Uterus (tissue), 3 donors: ENCODE measurements at regions not wholly inside any gene's neighbourhood (a gene's known extent, or its start where the extent isn't known, plus 50 kb on each side); places are given as distances from the start of the nearest gene placed in this dataset.

Experiments used
- DNase-seq, 2 donors: peaks; one replicate each; pipeline ENCODE4 v3.0.0-alpha.2; 2019 to 2020
- H3K27ac ChIP-seq, 2 donors: fragments of 200-600 bp; sonication (generic); 1 replicate in 1 of 2; 2 replicates in 1 of 2; pipeline ENCODE4 v1.5.1; 2016 to 2018
- H3K27me3 ChIP-seq, 2 donors: fragments of 200-600 bp; sonication (generic); one replicate each; pipeline ENCODE4 v1.5.1; 2018 to 2019; ENCODE audit warnings: control low read depth in 1 of 2
- H3K36me3 ChIP-seq, 2 donors: fragments of 200-600 bp; sonication (generic); one replicate each; pipeline ENCODE4 v1.5.1; 2019; ENCODE audit warnings: control low read depth in 1 of 2
- H3K4me1 ChIP-seq, 2 donors: fragments of 200-600 bp; sonication (generic); one replicate each; pipeline ENCODE4 v1.5.1; 2018 to 2019; ENCODE audit warnings: control low read depth in 1 of 2
- H3K4me3 ChIP-seq, 2 donors: fragments of 200-600 bp; sonication (generic); 1 replicate in 1 of 2; 2 replicates in 1 of 2; pipeline ENCODE4 v1.5.1; 2018 to 2019; ENCODE audit warnings: mild to moderate bottlenecking in 1 of 2
- H3K9me3 ChIP-seq, 2 donors: fragments of 200-600 bp; sonication (generic); one replicate each; pipeline ENCODE4 v1.5.1; 2019; ENCODE audit warnings: control low read depth in 1 of 2
- POLR2A ChIP-seq, 2 donors: fragments of 450-650 bp; IDR thresholded peaks; one replicate each; pipeline ENCODE4 v1.6.1; 2016; ENCODE audit warnings: antibody characterized with exemption in 2 of 2, mild to moderate bottlenecking in 1 of 2, moderate library complexity in 1 of 2
- intact Hi-C: fragments of 100-400 bp; cut with DNase I; formaldehyde crosslinking; loops from one replicate; pipeline ENCODE4 v1.15.1; 2023; ENCODE audit warnings: low total_unique reads
- TF ChIP-seq, protein P1 (sequence below), 4 experiments: fragments of 200-600 bp in 2 of 4; fragments of 450-650 bp in 2 of 4; sonication (generic) in 2 of 4; IDR thresholded peaks; one replicate each; pipeline ENCODE4 v1.5.1; 2016 to 2019; ENCODE audit warnings: antibody characterized with exemption in 4 of 4, mild to moderate bottlenecking in 2 of 4, moderate library complexity in 1 of 4
- donor health status: DM: yes; HTN: yes; CAD: no.

DNA sequence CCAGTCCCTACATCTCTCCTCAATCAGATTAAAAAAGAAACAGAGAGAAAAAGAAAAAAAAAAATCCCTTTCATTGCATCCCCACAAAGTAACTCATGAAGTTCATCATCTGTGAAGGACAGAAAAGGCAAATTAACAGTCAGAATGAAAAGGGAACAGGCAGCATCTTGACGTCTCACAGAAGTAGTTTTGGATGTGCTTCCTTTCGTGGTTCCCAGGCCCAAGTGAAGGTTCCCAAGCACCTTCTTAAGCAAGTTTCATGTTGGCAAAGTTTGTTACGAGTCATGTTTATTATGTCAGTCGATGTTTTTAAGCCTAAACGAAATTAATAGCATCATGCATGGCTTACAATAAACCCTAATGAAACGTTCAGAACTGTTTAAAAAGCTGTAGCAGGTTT is 475.2 kb downstream of the SETD4 start:
- H3K9me3 ChIP-seq = no peaks in the 10 kb centered on the region
- no peaks in the 10 kb centered on the region for H3K27me3 ChIP-seq
- intact Hi-C loops = no loop called here
- no peak for DNase-seq
- no peak overlapping the region for H3K27ac ChIP-seq
- no peak overlapping the region for H3K4me3 ChIP-seq
- H3K4me1 ChIP-seq = no peaks in the 10 kb centered on the region
- no peaks in the 10 kb centered on the region for H3K36me3 ChIP-seq
- TF ChIP-seq, protein P1, sequence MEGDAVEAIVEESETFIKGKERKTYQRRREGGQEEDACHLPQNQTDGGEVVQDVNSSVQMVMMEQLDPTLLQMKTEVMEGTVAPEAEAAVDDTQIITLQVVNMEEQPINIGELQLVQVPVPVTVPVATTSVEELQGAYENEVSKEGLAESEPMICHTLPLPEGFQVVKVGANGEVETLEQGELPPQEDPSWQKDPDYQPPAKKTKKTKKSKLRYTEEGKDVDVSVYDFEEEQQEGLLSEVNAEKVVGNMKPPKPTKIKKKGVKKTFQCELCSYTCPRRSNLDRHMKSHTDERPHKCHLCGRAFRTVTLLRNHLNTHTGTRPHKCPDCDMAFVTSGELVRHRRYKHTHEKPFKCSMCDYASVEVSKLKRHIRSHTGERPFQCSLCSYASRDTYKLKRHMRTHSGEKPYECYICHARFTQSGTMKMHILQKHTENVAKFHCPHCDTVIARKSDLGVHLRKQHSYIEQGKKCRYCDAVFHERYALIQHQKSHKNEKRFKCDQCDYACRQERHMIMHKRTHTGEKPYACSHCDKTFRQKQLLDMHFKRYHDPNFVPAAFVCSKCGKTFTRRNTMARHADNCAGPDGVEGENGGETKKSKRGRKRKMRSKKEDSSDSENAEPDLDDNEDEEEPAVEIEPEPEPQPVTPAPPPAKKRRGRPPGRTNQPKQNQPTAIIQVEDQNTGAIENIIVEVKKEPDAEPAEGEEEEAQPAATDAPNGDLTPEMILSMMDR (IDR thresholded peaks at IDR 0.05) = no peak
- no peak for TF ChIP-seq POLR2A (IDR thresholded peaks at IDR 0.05)

DNA sequence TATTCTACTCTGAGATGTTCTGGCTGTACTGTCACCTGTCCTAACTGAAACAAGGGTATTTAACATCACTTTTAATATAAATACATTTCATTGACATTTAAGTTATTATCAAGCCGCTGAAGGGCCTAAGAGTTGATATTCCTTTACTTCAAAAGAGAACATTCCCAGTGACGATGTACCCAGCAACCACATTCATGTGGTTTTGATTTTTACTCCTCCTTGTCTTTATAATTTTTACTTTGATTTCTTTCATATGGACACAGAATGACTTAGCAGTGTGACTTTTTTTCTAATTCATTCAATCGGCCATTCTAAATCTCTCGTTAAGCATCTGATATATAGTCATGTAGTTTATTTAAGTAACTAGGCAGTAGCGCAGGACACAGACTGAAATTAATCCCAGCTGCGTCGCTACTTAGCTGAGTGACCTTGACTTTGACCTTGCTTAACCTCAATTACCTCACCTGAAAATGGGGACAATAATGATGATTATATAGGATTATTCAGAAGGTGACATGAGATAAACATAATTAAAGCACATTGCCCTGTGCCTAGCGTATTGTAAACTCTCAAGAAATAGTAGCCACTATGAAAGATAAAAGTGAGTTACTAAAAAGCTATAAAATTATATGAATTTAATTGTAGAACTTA is 476.6 kb downstream of the SETD4 start:
- H3K27ac ChIP-seq = no peak overlapping the region
- no peaks in the 10 kb centered on the region for H3K9me3 ChIP-seq
- TF ChIP-seq, protein P1 (IDR thresholded peaks at IDR 0.05) = no peak
- no peak for TF ChIP-seq POLR2A (IDR thresholded peaks at IDR 0.05)
- DNase-seq = no peak
- H3K4me1 ChIP-seq = no peaks in the 10 kb centered on the region
- no peak overlapping the region for H3K4me3 ChIP-seq
- no peaks in the 10 kb centered on the region for H3K27me3 ChIP-seq
- H3K36me3 ChIP-seq = no peaks in the 10 kb centered on the region
- intact Hi-C loops = no loop called here

DNA sequence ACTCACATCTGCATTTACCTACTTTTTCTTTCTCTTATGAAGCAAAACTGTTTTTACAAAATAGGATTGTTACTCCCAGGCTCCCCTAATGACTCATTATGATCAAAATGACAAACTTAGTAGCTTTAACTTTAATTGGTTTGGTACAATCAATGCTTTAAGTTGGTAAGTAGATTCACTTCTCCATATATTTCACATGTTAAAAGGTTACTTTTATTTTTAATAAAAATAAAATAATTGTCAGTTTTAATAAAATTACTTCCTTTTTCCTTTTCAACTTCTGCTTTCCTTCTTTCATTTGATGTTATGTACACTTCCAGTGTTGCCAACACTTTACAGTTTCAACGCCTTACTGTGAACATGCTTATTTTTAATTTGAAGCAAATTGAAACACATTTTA is 477.6 kb downstream of the SETD4 start:
- Histone ChIP-seq H3K27me3 (no peaks in the 10 kb centered on the region), H3K36me3 (no peaks in the 10 kb centered on the region), H3K9me3 (no peaks in the 10 kb centered on the region), H3K27ac (no peak overlapping the region), H3K4me1 (no peaks in the 10 kb centered on the region), H3K4me3 (no peak overlapping the region)
- TF ChIP-seq POLR2A (IDR thresholded peaks at IDR 0.05) = no peak
- TF ChIP-seq, protein P1 (IDR thresholded peaks at IDR 0.05) = no peak
- no peak for DNase-seq
- intact Hi-C loops = no loop called here

DNA sequence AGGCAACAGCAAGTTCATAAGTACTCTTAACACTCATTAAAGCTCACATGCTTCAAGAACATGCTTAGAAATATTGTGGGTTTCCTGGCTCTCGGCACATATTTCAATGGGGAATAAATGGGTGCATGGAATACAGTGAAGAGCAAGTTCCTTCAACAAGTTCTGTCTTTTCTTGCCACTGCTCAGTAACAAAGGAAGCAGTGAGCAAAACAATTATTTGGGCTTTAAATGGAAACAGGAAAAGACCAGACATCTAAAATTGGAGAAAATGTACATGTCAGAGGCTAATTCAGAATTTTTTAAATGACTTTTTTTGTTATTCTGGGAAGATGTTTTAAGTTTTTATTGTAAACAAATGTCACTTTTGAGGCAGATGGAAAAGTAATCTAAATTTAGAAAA is 478.7 kb downstream of the SETD4 start:
- H3K27me3 ChIP-seq = no peaks in the 10 kb centered on the region
- no peak overlapping the region for H3K27ac ChIP-seq
- no peaks in the 10 kb centered on the region for H3K9me3 ChIP-seq
- no peak for TF ChIP-seq POLR2A (IDR thresholded peaks at IDR 0.05)
- TF ChIP-seq, protein P1 (IDR thresholded peaks at IDR 0.05) = no peak
- no peaks in the 10 kb centered on the region for H3K4me1 ChIP-seq
- no peak overlapping the region for H3K4me3 ChIP-seq
- DNase-seq = no peak
- no peaks in the 10 kb centered on the region for H3K36me3 ChIP-seq
- intact Hi-C loops = no loop called here

DNA sequence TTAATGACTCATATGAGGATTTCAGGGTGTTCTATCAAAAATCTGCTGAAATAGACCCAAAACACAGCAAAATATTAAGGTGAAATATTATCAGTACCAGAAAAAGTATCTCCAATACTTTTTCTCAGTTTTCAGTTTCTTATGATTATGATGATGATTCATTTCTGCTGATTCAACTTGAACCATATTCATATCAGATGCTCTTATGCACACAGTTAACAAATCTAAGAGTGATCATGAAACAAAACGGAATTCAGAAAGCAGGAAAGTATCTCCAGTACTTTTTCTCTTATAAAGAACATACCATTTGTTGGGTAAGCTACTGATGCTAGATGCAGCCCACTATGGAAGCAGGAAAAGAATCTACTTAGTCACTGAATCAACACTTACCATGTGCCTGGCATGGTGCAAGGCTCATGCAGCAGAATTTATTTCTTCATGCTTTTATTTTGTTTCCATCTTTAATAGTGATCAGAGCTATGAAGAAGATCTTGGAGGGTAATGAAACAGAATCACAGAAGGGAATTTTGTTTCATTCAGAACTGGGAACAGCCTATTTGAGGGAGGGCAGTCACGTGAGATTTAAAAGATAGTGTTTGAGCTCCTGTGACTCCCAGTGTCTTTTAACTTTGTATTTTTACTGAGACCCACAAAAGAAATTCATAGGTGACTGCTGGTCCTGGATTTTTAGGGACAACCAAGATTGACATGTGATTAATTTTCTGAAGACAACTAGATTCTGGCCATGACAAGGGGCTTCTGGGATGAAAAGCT is 480.6 kb downstream of the SETD4 start:
- Histone ChIP-seq H3K27me3 (no peaks in the 10 kb centered on the region), H3K36me3 (no peaks in the 10 kb centered on the region), H3K4me1 (no peaks in the 10 kb centered on the region), H3K9me3 (no peaks in the 10 kb centered on the region), H3K4me3 (no peak overlapping the region), H3K27ac (no peak overlapping the region)
- intact Hi-C loops = no loop called here
- TF ChIP-seq POLR2A (IDR thresholded peaks at IDR 0.05) = no peak
- TF ChIP-seq, protein P1 (IDR thresholded peaks at IDR 0.05) = no peak
- no peak for DNase-seq
